ENCODE measurements at regions not wholly inside any gene's neighbourhood (a gene's known extent, or its start where the extent isn't known, plus 50 kb on each side); places are given as distances from the start of the nearest gene placed in this dataset.

DNA sequence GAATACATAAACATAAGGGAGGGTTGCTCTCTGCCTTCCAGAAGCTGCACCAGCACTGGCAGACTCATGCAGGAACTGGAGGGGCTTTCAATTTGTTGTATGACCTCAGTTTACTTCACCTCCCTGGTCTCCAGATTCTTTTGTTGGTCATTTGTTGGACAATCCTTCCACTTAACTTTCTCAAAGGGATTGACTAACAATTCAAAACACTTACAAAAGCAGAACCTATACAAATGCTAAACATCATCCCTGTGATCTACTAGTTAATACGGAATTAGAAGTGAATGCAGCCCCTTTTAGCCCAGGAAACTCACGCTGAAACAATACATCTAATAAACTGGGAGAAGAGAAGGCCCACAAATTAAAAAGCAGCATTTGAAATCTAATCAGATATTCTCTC lies 404.6 kb upstream of the BRINP1 start:
- no peak for TF ChIP-seq CTCF (tag by site-specific recombination; IDR thresholded peaks at IDR 0.05)
- TF ChIP-seq, protein P1, sequence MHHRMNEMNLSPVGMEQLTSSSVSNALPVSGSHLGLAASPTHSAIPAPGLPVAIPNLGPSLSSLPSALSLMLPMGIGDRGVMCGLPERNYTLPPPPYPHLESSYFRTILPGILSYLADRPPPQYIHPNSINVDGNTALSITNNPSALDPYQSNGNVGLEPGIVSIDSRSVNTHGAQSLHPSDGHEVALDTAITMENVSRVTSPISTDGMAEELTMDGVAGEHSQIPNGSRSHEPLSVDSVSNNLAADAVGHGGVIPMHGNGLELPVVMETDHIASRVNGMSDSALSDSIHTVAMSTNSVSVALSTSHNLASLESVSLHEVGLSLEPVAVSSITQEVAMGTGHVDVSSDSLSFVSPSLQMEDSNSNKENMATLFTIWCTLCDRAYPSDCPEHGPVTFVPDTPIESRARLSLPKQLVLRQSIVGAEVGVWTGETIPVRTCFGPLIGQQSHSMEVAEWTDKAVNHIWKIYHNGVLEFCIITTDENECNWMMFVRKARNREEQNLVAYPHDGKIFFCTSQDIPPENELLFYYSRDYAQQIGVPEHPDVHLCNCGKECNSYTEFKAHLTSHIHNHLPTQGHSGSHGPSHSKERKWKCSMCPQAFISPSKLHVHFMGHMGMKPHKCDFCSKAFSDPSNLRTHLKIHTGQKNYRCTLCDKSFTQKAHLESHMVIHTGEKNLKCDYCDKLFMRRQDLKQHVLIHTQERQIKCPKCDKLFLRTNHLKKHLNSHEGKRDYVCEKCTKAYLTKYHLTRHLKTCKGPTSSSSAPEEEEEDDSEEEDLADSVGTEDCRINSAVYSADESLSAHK (tag by site-specific recombination; IDR thresholded peaks at IDR 0.05) = no peak
- no peak for TF ChIP-seq ZBTB10 (tag by site-specific recombination; IDR thresholded peaks at IDR 0.05)
- TF ChIP-seq BCL11B (tag by site-specific recombination; IDR thresholded peaks at IDR 0.05; ENCODE audit: low read depth) = no peak
- no peak for TF ChIP-seq KLF10 (tag by site-specific recombination; IDR thresholded peaks at IDR 0.05)
- TF ChIP-seq ZNF558 (tag by site-specific recombination; IDR thresholded peaks at IDR 0.05) = no peak
- no peak for TF ChIP-seq ZNF366 (tag by site-specific recombination; conservative IDR thresholded peaks at IDR 0.05)
- no peak for TF ChIP-seq ZNF23 (tag by site-specific recombination; IDR thresholded peaks at IDR 0.05; ENCODE audit: borderline replicate concordance)
- TF ChIP-seq ZNF843 (tag by site-specific recombination; IDR thresholded peaks at IDR 0.05) = no peak
- no peak for TF ChIP-seq OVOL3 (tag by site-specific recombination; IDR thresholded peaks at IDR 0.05)
- TF ChIP-seq ZNF585B (tag by site-specific recombination; IDR thresholded peaks at IDR 0.05) = no peak

All from HEK293 (cell line).